H1 (cell line): ENCODE measurements at regions not wholly inside any gene's neighbourhood (a gene's known extent, or its start where the extent isn't known, plus 50 kb on each side); places are given as distances from the start of the nearest gene placed in this dataset.

Experiments used
- CTBP2 ChIP-seq: IDR thresholded peaks from 2 replicates; pipeline ENCODE4 v1.7.0; 2011; ENCODE audit warnings: borderline replicate concordance, mild to moderate bottlenecking, moderate library complexity, mixed read lengths, low read length; ENCODE audit not compliant: insufficient read depth, insufficient read length

DNA sequence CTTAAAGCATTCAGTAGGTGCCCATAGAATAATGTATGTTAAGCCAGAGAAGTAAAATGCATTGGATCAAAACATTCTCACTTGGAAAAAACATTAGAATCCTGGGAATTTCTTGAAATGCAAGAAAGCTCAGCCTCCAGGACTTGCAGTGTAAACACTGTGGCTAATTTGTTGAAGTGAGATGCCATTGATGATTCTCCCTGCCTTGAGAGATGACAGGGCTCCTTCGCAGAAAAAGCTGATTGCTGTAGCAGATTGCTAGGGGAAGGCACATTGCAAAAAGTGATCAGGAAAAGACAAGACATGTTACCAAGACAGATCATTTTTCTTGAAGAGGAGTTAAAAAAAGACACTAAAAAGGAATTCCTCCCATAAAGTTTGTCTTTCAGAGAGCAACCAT is 204.2 kb upstream of the HMGA2 start (continued):
- no peak for TF ChIP-seq CTBP2
